NCI-H526 treated with DMSO at 0.1 percent for 48 hours (cell line): ENCODE measurements at regions not wholly inside any gene's neighbourhood (a gene's known extent, or its start where the extent isn't known, plus 50 kb on each side); places are given as distances from the start of the nearest gene placed in this dataset.

Experiments
- DNase-seq: peaks from one replicate; lab custom pipeline; 2025; lab: John Stamatoyannopoulos, UW

DNA sequence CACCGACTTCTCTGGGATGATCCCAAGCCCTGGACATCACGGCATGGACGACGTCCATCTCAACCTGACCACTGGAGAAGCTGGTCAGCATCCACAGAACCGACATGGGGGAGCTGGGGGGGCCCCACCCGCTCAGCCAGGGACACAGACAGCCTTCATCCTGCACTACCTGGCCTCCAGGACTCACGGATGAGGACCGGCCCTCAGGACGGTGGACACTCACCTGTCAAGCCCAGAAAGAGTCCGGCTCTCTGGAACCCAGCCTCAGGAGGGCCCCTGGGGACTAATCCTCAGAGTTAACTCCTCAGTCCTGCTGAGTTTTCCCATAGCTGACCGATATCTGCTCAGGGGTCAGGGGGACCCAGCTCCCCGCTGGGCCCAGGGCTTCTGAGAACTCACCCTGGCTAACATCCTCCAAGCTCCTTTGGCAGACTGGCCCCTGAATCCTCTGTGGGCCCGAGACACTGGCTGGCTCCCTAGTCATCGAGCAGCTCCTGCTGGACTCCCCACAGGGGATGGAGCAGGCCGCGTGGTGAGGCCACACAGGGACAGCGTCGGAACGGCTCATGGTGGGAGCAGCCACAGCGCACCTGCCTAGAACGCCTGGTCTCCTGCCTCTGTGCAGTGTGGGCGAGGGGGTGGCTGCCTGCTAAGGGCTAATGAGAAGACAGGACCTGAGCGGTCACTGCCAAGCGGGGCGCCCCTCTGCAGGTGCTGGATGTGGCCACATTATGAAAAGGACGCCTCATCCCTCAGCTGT lies 649.2 kb downstream of the BRD1 start:
- no peak for DNase-seq

GRCh38 chr22:49177666-49178065 lies 650.0 kb downstream of the BRD1 start:
- DNase-seq: no peak

GRCh38 chr22:49176956-49177355 lies 650.7 kb downstream of the BRD1 start:
- no peak for DNase-seq

GRCh38 chr22:49170053-49170452 lies 657.6 kb downstream of the BRD1 start:
- no peak for DNase-seq

DNA sequence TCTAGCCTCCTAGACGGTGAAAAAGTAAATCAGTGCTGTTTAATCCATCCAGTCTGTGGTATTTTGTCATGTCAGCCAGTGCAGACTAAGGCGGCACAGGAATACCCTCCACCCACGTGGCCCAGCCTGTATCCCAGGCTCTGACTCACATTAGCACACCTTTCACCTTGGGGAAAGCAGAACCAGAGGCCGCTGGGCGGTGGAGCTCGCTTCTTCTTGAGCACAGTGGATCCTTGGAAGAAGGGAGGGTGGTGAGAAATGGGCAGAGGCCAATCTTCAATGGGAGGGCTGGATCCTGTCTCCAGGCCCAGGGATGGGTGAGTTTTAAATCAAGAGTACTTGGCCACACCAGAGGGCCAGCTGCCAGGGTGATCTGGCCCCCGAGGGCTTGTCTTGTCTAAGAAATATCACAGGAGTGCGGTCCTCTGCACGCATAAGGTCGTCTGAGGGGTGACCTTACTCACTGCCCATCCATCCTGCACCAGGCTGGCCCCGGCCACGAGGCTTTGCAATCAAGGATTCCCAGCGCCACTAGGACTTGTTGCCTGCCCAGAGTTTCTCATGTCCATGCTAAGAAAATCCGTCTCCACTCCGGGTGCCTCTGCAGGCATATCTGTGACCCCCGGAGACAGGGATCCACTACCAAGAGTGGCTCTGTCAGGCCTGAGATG lies 658.5 kb downstream of the BRD1 start:
- DNase-seq: no peak

DNA sequence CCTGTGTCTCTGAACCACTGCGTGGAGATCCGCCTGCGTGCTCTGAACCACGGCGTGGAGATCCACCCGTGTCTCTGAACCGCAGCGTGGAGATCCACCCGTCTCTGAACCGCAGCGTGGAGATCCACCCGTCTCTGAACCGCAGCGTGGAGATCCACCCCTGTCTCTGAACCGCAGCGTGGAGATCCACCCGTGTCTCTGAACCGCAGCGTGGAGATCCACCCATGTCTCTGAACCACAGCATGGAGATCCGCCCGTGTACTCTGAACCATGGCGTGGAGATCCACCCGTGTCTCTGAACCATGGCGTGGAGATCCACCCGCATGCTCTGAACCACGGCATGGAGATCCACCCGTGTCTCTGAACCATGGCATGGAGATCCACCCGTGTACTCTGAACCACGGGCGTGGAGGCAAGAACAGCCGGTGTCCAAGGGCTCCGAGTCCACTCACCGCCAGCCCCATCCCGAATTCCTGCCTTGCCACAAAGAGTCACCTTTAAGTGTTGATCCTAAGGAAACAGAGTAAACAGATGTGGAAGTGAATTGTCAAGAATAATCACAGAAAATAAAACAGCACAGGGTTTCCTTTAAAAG lies 659.4 kb downstream of the BRD1 start:
- DNase-seq: no peak

- no peak for DNase-seq
Observed at GRCh38 chr22:49166746-49167145, 660.9 kb downstream of the BRD1 start.

DNA sequence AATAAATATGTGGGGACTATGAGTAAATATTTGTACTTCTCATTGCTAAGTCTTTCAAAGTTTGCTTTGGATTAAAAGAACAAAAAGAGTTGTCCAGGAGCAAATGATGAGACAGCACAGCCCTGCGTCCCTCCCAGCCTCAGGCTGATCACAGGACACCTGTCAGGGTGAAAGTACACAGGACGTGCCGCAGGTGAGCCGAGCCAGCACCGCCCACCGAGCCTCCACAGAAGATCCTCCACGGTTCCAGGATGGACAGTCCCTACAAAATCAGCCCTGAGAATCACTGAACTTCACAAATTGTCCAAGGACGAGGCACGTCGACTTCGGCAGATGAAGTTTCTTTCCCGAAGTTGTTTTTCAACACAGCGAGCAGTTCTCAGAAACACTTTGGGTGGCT lies 661.5 kb downstream of the BRD1 start:
- DNase-seq: no peak

DNA sequence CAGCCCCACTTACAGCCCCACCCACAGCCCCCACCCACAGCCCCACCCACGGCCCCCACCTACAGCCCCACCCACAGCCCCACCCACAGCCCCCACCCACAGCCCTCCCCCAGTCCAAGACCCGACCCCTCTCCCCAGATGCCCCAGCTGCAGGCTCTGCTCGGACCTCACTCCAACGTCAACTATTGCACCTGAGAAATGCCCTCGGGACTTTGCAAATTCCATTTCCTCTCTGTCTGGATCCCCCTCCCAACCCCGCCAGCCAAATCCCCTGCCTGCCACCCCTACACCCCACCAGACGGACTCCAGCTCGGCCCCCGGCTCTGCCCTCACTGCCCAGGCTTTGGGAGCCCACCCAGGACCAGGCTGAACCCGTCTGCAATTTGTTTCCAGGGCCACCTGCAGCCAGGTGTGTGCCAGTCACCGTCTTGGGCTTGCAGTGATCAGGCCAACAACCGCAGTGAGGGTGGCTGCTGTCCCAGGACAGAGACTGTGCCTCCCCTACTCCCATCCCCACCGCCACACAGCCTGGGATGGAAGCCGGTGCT lies 662.8 kb downstream of the BRD1 start:
- no peak for DNase-seq

DNA sequence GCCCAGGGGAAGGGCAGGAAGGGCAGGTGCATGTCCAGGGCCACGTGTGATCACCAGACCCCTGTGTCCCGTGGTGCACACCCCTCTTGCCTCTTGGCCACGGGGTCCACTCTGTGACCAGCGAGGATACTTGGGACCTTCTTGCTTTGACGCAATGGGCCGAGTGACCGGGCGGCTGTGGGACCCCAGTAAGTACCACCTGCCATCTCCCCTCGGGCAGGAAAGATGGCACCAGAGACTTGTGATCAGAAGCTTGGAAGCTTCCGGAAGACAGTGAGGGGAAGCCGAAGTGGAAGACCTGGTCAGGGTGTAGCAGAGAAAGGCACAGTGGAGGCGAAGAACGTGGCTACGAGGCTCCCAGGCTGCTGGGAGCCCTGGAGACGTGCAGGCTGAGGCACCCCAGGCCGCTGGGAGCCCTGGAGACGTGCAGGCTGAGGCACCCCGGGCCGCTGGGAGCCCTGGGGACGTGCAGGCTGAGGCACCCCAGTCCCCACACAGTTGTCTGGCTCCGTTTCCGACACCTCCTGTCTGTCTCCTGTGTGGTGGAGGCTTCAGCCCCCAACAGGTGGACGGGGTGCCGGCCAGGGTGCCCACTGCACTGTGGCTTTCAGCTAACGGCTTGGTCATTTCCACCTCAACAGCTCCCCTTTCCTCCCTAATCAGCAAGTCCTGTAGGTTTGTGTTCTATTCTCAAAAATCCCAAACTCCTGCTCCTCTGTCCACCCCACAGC lies 663.5 kb downstream of the BRD1 start:
- DNase-seq: no peak

DNA sequence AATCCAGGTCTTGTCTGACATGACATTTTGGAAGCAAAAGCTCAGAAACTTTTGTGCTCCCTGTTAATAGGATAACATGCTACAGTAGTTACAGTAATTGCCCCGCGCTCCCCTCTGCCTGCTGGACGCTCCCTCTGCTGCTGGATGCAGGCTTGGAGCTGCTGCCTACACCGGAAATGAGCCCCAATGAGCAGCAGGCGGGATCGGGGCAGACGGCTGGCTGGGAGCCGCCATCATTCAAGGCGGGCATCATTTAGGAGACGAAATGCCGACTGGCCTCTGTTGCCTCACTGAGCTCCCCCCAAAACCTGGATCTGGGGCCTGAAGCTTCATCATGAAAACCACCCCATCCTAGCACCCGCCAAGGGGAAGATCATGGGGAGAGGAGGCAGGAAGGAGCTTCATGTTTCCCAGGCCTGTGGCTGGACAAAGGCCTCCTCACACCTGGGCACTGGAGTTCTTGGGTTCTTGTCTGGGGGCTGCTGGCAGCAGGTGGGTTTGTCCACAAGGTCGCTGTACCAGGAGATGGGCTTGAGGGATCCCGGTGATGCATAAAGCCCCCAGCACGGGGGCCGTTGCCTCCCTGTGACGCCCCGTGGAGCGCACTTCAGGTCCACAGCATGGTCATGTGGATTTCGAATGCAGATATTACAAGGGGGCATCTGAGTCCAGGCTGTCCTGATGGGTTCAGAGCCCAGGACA lies 664.3 kb downstream of the BRD1 start:
- no peak for DNase-seq

- no peak for DNase-seq
Observed at GRCh38 chr22:49162841-49163240, 664.8 kb downstream of the BRD1 start.

- no peak for DNase-seq
Observed at GRCh38 chr22:49161002-49161850, 666.4 kb downstream of the BRD1 start.

- no peak for DNase-seq
Observed at GRCh38 chr22:49160261-49161001, 667.2 kb downstream of the BRD1 start.

GRCh38 chr22:49159711-49160110 lies 668.0 kb downstream of the BRD1 start:
- no peak for DNase-seq

GRCh38 chr22:49158741-49159564 lies 668.7 kb downstream of the BRD1 start:
- no peak for DNase-seq

GRCh38 chr22:49157529-49158339 lies 669.9 kb downstream of the BRD1 start:
- no peak for DNase-seq

- DNase-seq: peak; percentile 29
Observed at GRCh38 chr22:49156662-49157285, 670.9 kb downstream of the BRD1 start.
